ENCODE measurements at regions not wholly inside any gene's neighbourhood (a gene's known extent, or its start where the extent isn't known, plus 50 kb on each side); places are given as distances from the start of the nearest gene placed in this dataset.

GRCh38 chr2:83323038-83323437, 1136.0 kb downstream of the SUCLG1 start:
- POLR2A ChIA-PET = no interaction called here
- no peak for ATAC-seq (replicated peaks in 1 of 4)

GRCh38 chr2:83320053-83320452, 1139.0 kb downstream of the SUCLG1 start:
- no peaks in the 10 kb centered on the region for H3K9me3 ChIP-seq
- no peak overlapping the region for H3K27ac Mint-ChIP-seq
- DNase-seq (no peak), ATAC-seq (replicated peaks in 1 of 4) (no peak)
- no peak overlapping the region for H3K4me3 ChIP-seq (ENCODE audit: control insufficient read depth in 1 of 2, extremely low read depth in 1 of 2, low read length in 1 of 2)
- H3K27ac ChIP-seq (ENCODE audit: low read length) = no peak overlapping the region
- ChIA-PET POLR2A (no interaction called here), CTCF (no interaction called here)
- H3K4me1 ChIP-seq (ENCODE audit: control insufficient read depth in 1 of 2, extremely low read depth in 1 of 2, insufficient read depth in 2 of 2, low read length in 2 of 2) = no peaks in the 10 kb centered on the region
- peaks cover 3 to 12% (median 10%) of the 10 kb centered on the region in 3 donors for H3K9me3 Mint-ChIP-seq
- no peaks in the 10 kb centered on the region for H3K27me3 ChIP-seq (replicated peaks in 1 of 2; ENCODE audit: control insufficient read depth in 2 of 2, extremely low read depth in 1 of 2, insufficient read depth in 2 of 2, low read length in 1 of 2)
- H3K4me3 Mint-ChIP-seq = no peak overlapping the region
- no peaks in the 10 kb centered on the region for H3K27me3 Mint-ChIP-seq
- H3K36me3 Mint-ChIP-seq = no peaks in the 10 kb centered on the region
- H3K36me3 ChIP-seq (ENCODE audit: control insufficient read depth in 2 of 2, extremely low read depth in 1 of 2, insufficient read depth in 1 of 2, low read length in 1 of 2) = no peaks in the 10 kb centered on the region
- no peaks in the 10 kb centered on the region for H3K4me1 Mint-ChIP-seq

More at GRCh38 chr2:83323038-83323437, 1136.0 kb downstream of the SUCLG1 start:
- CTCF ChIA-PET = no interaction called here
- H3K27ac ChIP-seq (ENCODE audit: low read length) = no peak overlapping the region
- DNase-seq = no peak
- H3K27me3 Mint-ChIP-seq = no peaks in the 10 kb centered on the region
- H3K36me3 Mint-ChIP-seq = no peaks in the 10 kb centered on the region
- H3K27ac Mint-ChIP-seq = no peak overlapping the region
- WGBS (ENCODE audit: insufficient coverage) = no CpG with 5 or more reads among the region's 1 CpG
- H3K36me3 ChIP-seq (ENCODE audit: control insufficient read depth in 2 of 2, extremely low read depth in 1 of 2, insufficient read depth in 1 of 2, low read length in 1 of 2) = no peaks in the 10 kb centered on the region
- H3K4me1 ChIP-seq (ENCODE audit: control insufficient read depth in 1 of 2, extremely low read depth in 1 of 2, insufficient read depth in 2 of 2, low read length in 2 of 2) = no peaks in the 10 kb centered on the region
- H3K27me3 ChIP-seq (replicated peaks in 1 of 2; ENCODE audit: control insufficient read depth in 2 of 2, extremely low read depth in 1 of 2, insufficient read depth in 2 of 2, low read length in 1 of 2) = no peaks in the 10 kb centered on the region
- no peaks in the 10 kb centered on the region for H3K4me1 Mint-ChIP-seq
- no peak overlapping the region for H3K4me3 Mint-ChIP-seq
- H3K9me3 Mint-ChIP-seq = peaks cover 0 to 8% (median 5%) of the 10 kb centered on the region in 3 donors
- no peak overlapping the region for H3K4me3 ChIP-seq (ENCODE audit: control insufficient read depth in 1 of 2, extremely low read depth in 1 of 2, low read length in 1 of 2)
- no peaks in the 10 kb centered on the region for H3K9me3 ChIP-seq

GRCh38 chr2:83305758-83306378, 1153.2 kb downstream of the SUCLG1 start:
- ATAC-seq (replicated peaks in 1 of 4) (no peak), DNase-seq (no peak)
- Mint-ChIP-seq H3K36me3 (no peaks in the 10 kb centered on the region), H3K27ac (no peak overlapping the region), H3K4me3 (no peak overlapping the region), H3K27me3 (no peaks in the 10 kb centered on the region), H3K4me1 (no peaks in the 10 kb centered on the region), H3K9me3 (peaks cover 2 to 6% (median 3%) of the 10 kb centered on the region in 3 donors)
- POLR2A ChIA-PET = no interaction called here
- Histone ChIP-seq H3K36me3 (ENCODE audit: control insufficient read depth in 2 of 2, extremely low read depth in 1 of 2, insufficient read depth in 1 of 2, low read length in 1 of 2) (no peaks in the 10 kb centered on the region), H3K4me1 (ENCODE audit: control insufficient read depth in 1 of 2, extremely low read depth in 1 of 2, insufficient read depth in 2 of 2, low read length in 2 of 2) (no peaks in the 10 kb centered on the region), H3K27ac (ENCODE audit: low read length) (no peak overlapping the region), H3K9me3 (no peaks in the 10 kb centered on the region), H3K27me3 (replicated peaks in 1 of 2; ENCODE audit: control insufficient read depth in 2 of 2, extremely low read depth in 1 of 2, insufficient read depth in 2 of 2, low read length in 1 of 2) (no peaks in the 10 kb centered on the region), H3K4me3 (ENCODE audit: control insufficient read depth in 1 of 2, extremely low read depth in 1 of 2, low read length in 1 of 2) (no peak overlapping the region)
- 67% methylated on average over 6 of the region's 11 CpGs for WGBS (ENCODE audit: insufficient coverage)
- CTCF ChIA-PET = no interaction called here

GRCh38 chr2:83291083-83291482, 1168.0 kb downstream of the SUCLG1 start:
- Mint-ChIP-seq H3K27ac (no peak overlapping the region), H3K4me3 (no peak overlapping the region), H3K36me3 (no peaks in the 10 kb centered on the region), H3K27me3 (no peaks in the 10 kb centered on the region), H3K9me3 (peaks cover 4 to 15% (median 5%) of the 10 kb centered on the region in 3 donors), H3K4me1 (no peaks in the 10 kb centered on the region)
- ChIA-PET POLR2A (interaction anchor here in 1 of 2 donors (0.7 kb wide), 1 partner anchor 42 kb away, joined by 3 read pairs; no protein-coding TSS in a partner anchor), CTCF (no interaction called here)
- Histone ChIP-seq H3K4me3 (ENCODE audit: control insufficient read depth in 1 of 2, extremely low read depth in 1 of 2, low read length in 1 of 2) (no peak overlapping the region), H3K9me3 (no peaks in the 10 kb centered on the region), H3K27me3 (replicated peaks in 1 of 2; ENCODE audit: control insufficient read depth in 2 of 2, extremely low read depth in 1 of 2, insufficient read depth in 2 of 2, low read length in 1 of 2) (no peaks in the 10 kb centered on the region), H3K36me3 (ENCODE audit: control insufficient read depth in 2 of 2, extremely low read depth in 1 of 2, insufficient read depth in 1 of 2, low read length in 1 of 2) (no peaks in the 10 kb centered on the region), H3K4me1 (ENCODE audit: control insufficient read depth in 1 of 2, extremely low read depth in 1 of 2, insufficient read depth in 2 of 2, low read length in 2 of 2) (no peaks in the 10 kb centered on the region), H3K27ac (ENCODE audit: low read length) (no peak overlapping the region)
- WGBS (ENCODE audit: insufficient coverage) = 100% methylated on average over 3 of the region's 4 CpGs
- DNase-seq (no peak), ATAC-seq (replicated peaks in 1 of 4) (no peak)

- Histone ChIP-seq H3K4me3 (ENCODE audit: control insufficient read depth in 1 of 2, extremely low read depth in 1 of 2, low read length in 1 of 2) (no peak overlapping the region), H3K4me1 (ENCODE audit: control insufficient read depth in 1 of 2, extremely low read depth in 1 of 2, insufficient read depth in 2 of 2, low read length in 2 of 2) (no peaks in the 10 kb centered on the region), H3K9me3 (no peaks in the 10 kb centered on the region), H3K36me3 (ENCODE audit: control insufficient read depth in 2 of 2, extremely low read depth in 1 of 2, insufficient read depth in 1 of 2, low read length in 1 of 2) (no peaks in the 10 kb centered on the region), H3K27me3 (replicated peaks in 1 of 2; ENCODE audit: control insufficient read depth in 2 of 2, extremely low read depth in 1 of 2, insufficient read depth in 2 of 2, low read length in 1 of 2) (no peaks in the 10 kb centered on the region), H3K27ac (ENCODE audit: low read length) (no peak overlapping the region)
- Mint-ChIP-seq H3K36me3 (no peaks in the 10 kb centered on the region), H3K27me3 (no peaks in the 10 kb centered on the region), H3K27ac (no peak overlapping the region), H3K9me3 (peaks cover 1 to 11% (median 2%) of the 10 kb centered on the region in 3 donors), H3K4me3 (no peak overlapping the region), H3K4me1 (no peaks in the 10 kb centered on the region)
- no peak for ATAC-seq (replicated peaks in 1 of 4)
- CTCF ChIA-PET = no interaction called here
- POLR2A ChIA-PET = no interaction called here
- no peak for DNase-seq
These were observed 1176.2 kb downstream of the SUCLG1 start for GRCh38 chr2:83282841-83283240.

GRCh38 chr2:83282043-83282795, 1176.9 kb downstream of the SUCLG1 start:
- Mint-ChIP-seq H3K4me3 (no peak overlapping the region), H3K27me3 (no peaks in the 10 kb centered on the region), H3K4me1 (no peaks in the 10 kb centered on the region), H3K9me3 (peaks cover 3 to 11% (median 4%) of the 10 kb centered on the region in 3 donors), H3K27ac (no peak overlapping the region), H3K36me3 (no peaks in the 10 kb centered on the region)
- Histone ChIP-seq H3K4me1 (ENCODE audit: control insufficient read depth in 1 of 2, extremely low read depth in 1 of 2, insufficient read depth in 2 of 2, low read length in 2 of 2) (no peaks in the 10 kb centered on the region), H3K36me3 (ENCODE audit: control insufficient read depth in 2 of 2, extremely low read depth in 1 of 2, insufficient read depth in 1 of 2, low read length in 1 of 2) (no peaks in the 10 kb centered on the region), H3K27ac (ENCODE audit: low read length) (no peak overlapping the region), H3K27me3 (replicated peaks in 1 of 2; ENCODE audit: control insufficient read depth in 2 of 2, extremely low read depth in 1 of 2, insufficient read depth in 2 of 2, low read length in 1 of 2) (no peaks in the 10 kb centered on the region), H3K4me3 (ENCODE audit: control insufficient read depth in 1 of 2, extremely low read depth in 1 of 2, low read length in 1 of 2) (no peak overlapping the region), H3K9me3 (no peaks in the 10 kb centered on the region)
- DNase-seq (no peak), ATAC-seq (replicated peaks in 1 of 4) (no peak)
- ChIA-PET CTCF (no interaction called here), POLR2A (no interaction called here)
- WGBS (ENCODE audit: insufficient coverage) = 82% methylated on average over 6 of the region's 6 CpGs
